IMR-90 (cell line): ENCODE measurements at regions not wholly inside any gene's neighbourhood (a gene's known extent, or its start where the extent isn't known, plus 50 kb on each side); places are given as distances from the start of the nearest gene placed in this dataset.

Source experiments
- ATAC-seq: fragments of 200-7000 bp; cut with Tn5 transposase; 2 replicates; pipeline ENCODE4 v1.9.1; 2020; ENCODE audit warnings: low read depth, mild to moderate bottlenecking, moderate library complexity
- BruUV-seq: library from RNA; stranded (reverse); fragments of 400-500 nt; replicated peaks from 2 replicates; lab custom pipeline; 2021; lab: Mats Ljungman, UMichigan
- CTCF ChIA-PET: fragments of 300-600 bp; formaldehyde crosslinking; extraction: SDS; loops from one replicate; lab custom pipeline; 2021; ENCODE audit warnings: antibody characterized with exemption; lab: Yijun Ruan, JAX
- POLR2A ChIA-PET: fragments of 300-600 bp; sonication (Branson Sonifier 250); formaldehyde crosslinking; loops from one replicate; lab custom pipeline; 2022; ENCODE audit warnings: antibody characterized with exemption; ENCODE audit not compliant: unreplicated experiment; lab: Charles Lee
- DNase-seq: peaks from one replicate; pipeline ENCODE4 v3.0.0; 2013
- H2AFZ ChIP-seq: replicated peaks from 2 replicates; pipeline ENCODE3; 2013; ENCODE audit warnings: low read length, mild to moderate bottlenecking; ENCODE audit not compliant: poor library complexity
- H2AK5ac ChIP-seq: 2 replicates; pipeline ENCODE4 v1.6.1; 2013; ENCODE audit warnings: low read depth, low read length, inconsistent platforms
- H2AK9ac ChIP-seq: replicated peaks from 2 replicates; pipeline ENCODE3; 2013; ENCODE audit warnings: mild to moderate bottlenecking, low read depth, low read length, moderate library complexity; ENCODE audit not compliant: poor library complexity
- H2BK120ac ChIP-seq: 2 replicates; pipeline ENCODE4 v1.6.1; 2013; ENCODE audit warnings: low read depth, low read length, inconsistent platforms
- H2BK15ac ChIP-seq: 3 replicates; pipeline ENCODE4 v1.6.1; 2013; ENCODE audit warnings: low read depth, low read length, inconsistent platforms
- H2BK20ac ChIP-seq: 2 replicates; pipeline ENCODE4 v1.6.1; 2013; ENCODE audit warnings: low read depth, mild to moderate bottlenecking, inconsistent platforms, low read length, moderate library complexity
- H2BK5ac ChIP-seq: 2 replicates; pipeline ENCODE4 v1.6.1; 2013; ENCODE audit warnings: mild to moderate bottlenecking, low read depth, low read length, inconsistent platforms; ENCODE audit not compliant: poor library complexity, severe bottlenecking
- H3K14ac ChIP-seq: replicated peaks from 2 replicates; pipeline ENCODE4 v1.6.1; 2013; ENCODE audit warnings: low read depth, low read length, inconsistent platforms
- H3K18ac ChIP-seq: 2 replicates; pipeline ENCODE4 v1.6.1; 2013; ENCODE audit warnings: low read depth, low read length, control low read depth
- H3K23ac ChIP-seq: 2 replicates; pipeline ENCODE4 v1.6.1; 2013; ENCODE audit warnings: low read depth, low read length, inconsistent platforms
- H3K27ac ChIP-seq: 2 replicates; pipeline ENCODE4 v1.5.1; 2013; ENCODE audit warnings: mild to moderate bottlenecking, control low read depth, low read length; ENCODE audit not compliant: insufficient read depth
- H3K27me3 ChIP-seq: 2 replicates; pipeline ENCODE4 v1.6.1; 2013; ENCODE audit warnings: low read length; ENCODE audit not compliant: control insufficient read depth, insufficient read depth
- H3K36me3 ChIP-seq: 2 replicates; pipeline ENCODE4 v1.6.1; 2013; ENCODE audit warnings: low read length, mixed read lengths; ENCODE audit not compliant: control insufficient read depth, insufficient read depth
- H3K4ac ChIP-seq: 2 replicates; pipeline ENCODE4 v1.6.1; 2013; ENCODE audit warnings: low read depth, low read length, inconsistent platforms
- H3K4me1 ChIP-seq: 2 replicates; pipeline ENCODE4 v1.6.1; 2013; ENCODE audit warnings: low read length, mixed read lengths; ENCODE audit not compliant: control insufficient read depth, insufficient read depth
- H3K4me2 ChIP-seq: 2 replicates; pipeline ENCODE4 v1.6.1; 2013; ENCODE audit warnings: low read depth, mild to moderate bottlenecking, control low read depth, low read length, moderate library complexity
- H3K4me3 ChIP-seq: 2 replicates; pipeline ENCODE4 v1.5.1; 2013; ENCODE audit warnings: low read depth, mild to moderate bottlenecking, control low read depth, low read length, moderate library complexity; ENCODE audit not compliant: insufficient read depth
- H3K56ac ChIP-seq: 2 replicates; pipeline ENCODE4 v1.6.1; 2013; ENCODE audit warnings: low read length, inconsistent platforms; ENCODE audit not compliant: insufficient read depth; ENCODE audit errors: extremely low read depth
- H3K79me1 ChIP-seq, 2 experiments: 2 replicates each; pipeline ENCODE4 v1.6.1; 2013; ENCODE audit warnings: low read length in 2 of 2, inconsistent platforms in 1 of 2, low read depth in 1 of 2
- H3K9ac ChIP-seq: 2 replicates; pipeline ENCODE4 v1.6.1; 2013; ENCODE audit warnings: low read depth, low read length, control low read depth
- H3K9me1 ChIP-seq: 2 replicates; pipeline ENCODE4 v1.6.1; 2013; ENCODE audit warnings: low read length, inconsistent platforms; ENCODE audit not compliant: insufficient read depth
- H3K9me3 ChIP-seq: 2 replicates; pipeline ENCODE4 v1.6.1; 2013; ENCODE audit warnings: low read length; ENCODE audit not compliant: control insufficient read depth, insufficient read depth
- H4K20me1 ChIP-seq: 2 replicates; pipeline ENCODE4 v1.6.1; 2013; ENCODE audit warnings: low read length, inconsistent platforms; ENCODE audit not compliant: insufficient read depth
- H4K5ac ChIP-seq: 2 replicates; pipeline ENCODE4 v1.6.1; 2013; ENCODE audit warnings: mild to moderate bottlenecking, low read depth, low read length, control low read depth
- H4K8ac ChIP-seq, 2 experiments: 2 replicates each; pipeline ENCODE4 v1.6.1; 2013; ENCODE audit warnings: low read depth in 2 of 2, low read length in 2 of 2, control low read depth in 1 of 2, inconsistent platforms in 1 of 2
- H4K91ac ChIP-seq: 2 replicates; pipeline ENCODE4 v1.6.1; 2013; ENCODE audit warnings: low read depth, low read length, inconsistent platforms; ENCODE audit not compliant: insufficient read depth
- CEBPB ChIP-seq: IDR thresholded peaks from 2 replicates; pipeline ENCODE4 v1.6.1; 2012; ENCODE audit warnings: low read depth, low read length, improper control_type of control experiment
- CHD1 ChIP-seq: IDR thresholded peaks from 2 replicates; pipeline ENCODE4 v1.6.1; 2012; ENCODE audit warnings: low read depth, low read length, improper control_type of control experiment
- SMC3 ChIP-seq: fragments of 150-350 bp; IDR thresholded peaks from 2 replicates; pipeline ENCODE4 v1.6.1; 2016; ENCODE audit warnings: low read depth, mild to moderate bottlenecking, antibody characterized with exemption, low read length, moderate library complexity
- WGBS, 2 experiments: methylation state at CpG; one replicate each; pipeline versions ENCODE4 v1.1.5 to v1.1.7; 2013; ENCODE audit warnings: missing lambda C conversion rate in 2 of 2; ENCODE audit not compliant: insufficient read length in 1 of 2; ENCODE audit errors: extremely low coverage in 2 of 2; 5-methylcytosine and 5-hydroxymethylcytosine counted together
- dilution Hi-C: fragments of 300-500 bp; cut with HindIII; formaldehyde crosslinking; loops from one replicate; pipeline ENCODE4 v1.14.3; 2018; ENCODE audit warnings: low sequenced_read_pairs; ENCODE audit not compliant: unreplicated experiment
- in situ Hi-C: fragments of 300-500 bp; cut with MboI; formaldehyde crosslinking; loops from 3 replicates; pipeline ENCODE4 v1.14.3; 2019; ENCODE audit warnings: low sequenced_read_pairs, inconsistent platforms, mixed read lengths
- intact Hi-C: fragments of 100-400 bp; cut with micrococcal nuclease; formaldehyde crosslinking; loops from 2 replicates; pipeline ENCODE4 v1.10.0; 2022

GRCh38 chr6:44659726-44660125, 272.2 kb downstream of the CDC5L start:
- H3K4me2 ChIP-seq: no peak overlapping the region
- H4K20me1 ChIP-seq: no peaks in the 10 kb centered on the region
- intact Hi-C loops (loop anchor here (5.0 to 10.0 kb wide), 3 partner anchors 143 to 415 kb away; no protein-coding TSS in a partner anchor), in situ Hi-C loops (loop anchor here (5.0 to 25.0 kb wide), 2 partner anchors 763 to 1253 kb away; no protein-coding TSS in a partner anchor), dilution Hi-C loops (no loop called here)
- no peak overlapping the region for H3K56ac ChIP-seq
- H3K4me3 ChIP-seq: no peak overlapping the region
- H3K9ac ChIP-seq: no peak overlapping the region
- H4K91ac ChIP-seq: no peak overlapping the region
- H3K4me1 ChIP-seq: peaks cover 14% of the 10 kb centered on the region
- no peak overlapping the region for H3K4ac ChIP-seq
- H3K18ac ChIP-seq: no peak overlapping the region
- no peak overlapping the region for H3K14ac ChIP-seq
- H3K27ac ChIP-seq: no peak overlapping the region
- H2AK9ac ChIP-seq: no peak overlapping the region
- CTCF ChIA-PET: interaction anchor here (0.5 to 1.3 kb wide), 3 partner anchors 84 to 184 kb away, joined by 3 read pairs; no protein-coding TSS in a partner anchor
- no peak overlapping the region for H2AK5ac ChIP-seq
- no peak overlapping the region for H2BK15ac ChIP-seq
- H3K36me3 ChIP-seq: no peaks in the 10 kb centered on the region
- no TSS peak for BruUV-seq
- peaks cover 12% of the 10 kb centered on the region; the same call in 1 of the 2 replicates for H3K9me1 ChIP-seq
- no peak for DNase-seq
- H3K27me3 ChIP-seq: no peaks in the 10 kb centered on the region
- H3K79me1 ChIP-seq: no peaks in the 10 kb centered on the region
- H4K5ac ChIP-seq: no peak overlapping the region
- H2AFZ ChIP-seq: no peak overlapping the region
- H4K8ac ChIP-seq: no peak overlapping the region
- peak; percentile 11; the same call in 1 of the 2 replicates for TF ChIP-seq CEBPB
- TF ChIP-seq CHD1: no peak
- no peak for TF ChIP-seq SMC3
- H2BK5ac ChIP-seq: no peak overlapping the region
- no peaks in the 10 kb centered on the region for H3K9me3 ChIP-seq
- no peak overlapping the region for H3K23ac ChIP-seq
- ATAC-seq: no peak
- POLR2A ChIA-PET: no interaction called here
- WGBS, 2 experiments: 100% methylated on average over 2 of the region's 5 CpGs; no CpG with 5 or more reads in 1 of the 2 experiments
- H2BK20ac ChIP-seq: no peak overlapping the region
- no peak overlapping the region for H2BK120ac ChIP-seq
